Heart left ventricle (tissue), 13 donors: ENCODE measurements at regions not wholly inside any gene's neighbourhood (a gene's known extent, or its start where the extent isn't known, plus 50 kb on each side); places are given as distances from the start of the nearest gene placed in this dataset.

Source experiments
- CTCF ChIP-seq, 12 donors: fragments of 200-600 bp; sonication (generic) in 4 of 12; IDR thresholded peaks; one replicate each; pipeline versions ENCODE4 v1.5.0 to v1.8.0; 2018 to 2022; ENCODE audit warnings: antibody characterized with exemption in 12 of 12, mild to moderate bottlenecking in 5 of 12
- POLR2A ChIP-seq, 2 donors: fragments of 450-650 bp; IDR thresholded peaks; one replicate each; pipeline ENCODE4 v1.6.1; 2017; ENCODE audit warnings: antibody characterized with exemption in 2 of 2, mild to moderate bottlenecking in 2 of 2, moderate library complexity in 2 of 2
- donor health status: ischemic (EF 13 %, LVEDD 7.1; RV severe dilation, severe dysfunction).
- donor health status: DM: no; HTN: yes; CAD: no.
- donor health status: DM: no; HTN: no; CAD: no.
- donor health status: ischemic (EF 25% LVEDD 6.9; RV normal size, moderate dysfunction).
- donor health status: ischemic (EF 25% LVEDD 5.7; RV mildly dilated, moderate dysfunction).
- donor health status: ischemic (EF 35%, LVEDD 5.7; RV mildly dilated, moderate dysfunction).
- donor health status: nonischemic (EF 11% LVEDD 7.7; RV severe dilation, severe dysfunction).
- donor health status: DM: yes; HTN: yes; CAD: no.
- donor health status: PGD.
- donor health status: ischemic (EF 29% LVEDD 5.4; RV normal size, mild dysfunction).
- donor health status: nonischemic (EF 23%, LVEDD 6.1; RV moderate dilation, normal function).

GRCh38 chr16:17994027-17994426 is 342.5 kb downstream of the NPIPA8 start:
- TF ChIP-seq CTCF (IDR thresholded peaks at IDR 0.05), result no peak
- TF ChIP-seq POLR2A (IDR thresholded peaks at IDR 0.05), result no peak
